ENCODE measurements at regions not wholly inside any gene's neighbourhood (a gene's known extent, or its start where the extent isn't known, plus 50 kb on each side); places are given as distances from the start of the nearest gene placed in this dataset.

GRCh38 chr5:67771221-67771620 lies 444.3 kb upstream of the PIK3R1 start:
- Histone ChIP-seq H4K91ac (ENCODE audit: insufficient read length, low read depth, low read length) (no peak overlapping the region), H4K20me1 (ENCODE audit: control insufficient read depth, insufficient read depth, insufficient read length) (no peaks in the 10 kb centered on the region), H3K79me1 (ENCODE audit: insufficient read depth, low read depth, low read length, poor library complexity, severe bottlenecking) (no peaks in the 10 kb centered on the region), H3K27ac (ENCODE audit: insufficient read length, low read depth, low read length) (no peak overlapping the region), H2BK120ac (ENCODE audit: low read depth, low read length, poor library complexity, severe bottlenecking) (no peak overlapping the region), H4K5ac (ENCODE audit: insufficient read length, low read depth, low read length) (no peak overlapping the region), H3K18ac (ENCODE audit: insufficient read length, low read depth, low read length) (no peak overlapping the region), H2BK15ac (ENCODE audit: low read depth, low read length) (no peak overlapping the region), H3K9me3 (ENCODE audit: control insufficient read depth, low read depth, low read length) (no peaks in the 10 kb centered on the region), H3K23me2 (ENCODE audit: insufficient read length, low read depth, low read length, poor library complexity, severe bottlenecking) (no peaks in the 10 kb centered on the region), H2AFZ (ENCODE audit: low read length) (no peak overlapping the region), H3K79me2 (ENCODE audit: insufficient read depth, low read length) (no peaks in the 10 kb centered on the region), H3K4ac (ENCODE audit: low read depth, low read length) (no peak overlapping the region), H3K4me1 (ENCODE audit: insufficient read depth, low read length) (no peaks in the 10 kb centered on the region; the same call in 1 of the 2 replicates), H2BK12ac (ENCODE audit: insufficient read length, low read depth, low read length) (no peak overlapping the region), H2BK20ac (ENCODE audit: low read depth, low read length, poor library complexity, severe bottlenecking) (no peak overlapping the region), H4K8ac (replicated peaks; ENCODE audit: insufficient read length, low read depth, low read length) (no peak overlapping the region), H3K27me3 (ENCODE audit: insufficient read depth, low read length) (no peaks in the 10 kb centered on the region), H3K23ac (ENCODE audit: insufficient read length, low read depth, low read length) (no peak overlapping the region), H3T11ph (ENCODE audit: low read length) (no peak overlapping the region), H3K4me2 (ENCODE audit: insufficient read depth, insufficient read length, low read length) (no peak overlapping the region), H2AK5ac (ENCODE audit: insufficient read length, low read length) (no peak overlapping the region), H3K56ac (ENCODE audit: insufficient read length, low read depth, low read length) (no peak overlapping the region), H3K14ac (ENCODE audit: insufficient read depth, low read length) (no peak overlapping the region), H2BK5ac (ENCODE audit: insufficient read length, low read length) (no peak overlapping the region), H3K9ac (ENCODE audit: extremely low read depth, insufficient read length, low read length) (no peak overlapping the region)
- Mint-ChIP-seq H3K27ac (no peak overlapping the region), H3K4me3 (no peak overlapping the region), H3K27me3 (ENCODE audit: low read depth) (no peaks in the 10 kb centered on the region), H3K9me3 (no peaks in the 10 kb centered on the region; a peak in 2 of 5 replicates), H3K4me1 (peaks cover 25 to 32% of the 10 kb centered on the region in 2 experiments), H3K36me3 (ENCODE audit: insufficient read depth in 1 of 3, low read depth in 3 of 3) (no peaks in the 10 kb centered on the region; a peak in 1 of 7 replicates)
- no peak for DNase-seq
- no CpG with 5 or more reads among the region's 2 CpGs for WGBS (ENCODE audit: extremely low coverage, insufficient read length, low lambda C conversion rate)
- no peak for TF ChIP-seq CTCF (conservative IDR thresholded peaks at IDR 0.05)
